SK-N-MC (cell line): ENCODE measurements at regions not wholly inside any gene's neighbourhood (a gene's known extent, or its start where the extent isn't known, plus 50 kb on each side); places are given as distances from the start of the nearest gene placed in this dataset.

Experiments
- EZH2 ChIP-seq: fragments of 200-600 bp; sonication (generic); IDR thresholded peaks from one replicate; pipeline ENCODE4 v1.6.1; 2017; ENCODE audit warnings: antibody characterized with exemption
- POLR2AphosphoS5 ChIP-seq: IDR thresholded peaks from 2 replicates; pipeline ENCODE4 v1.6.1; 2012; ENCODE audit warnings: mild to moderate bottlenecking, low read depth, low read length, borderline replicate concordance

DNA sequence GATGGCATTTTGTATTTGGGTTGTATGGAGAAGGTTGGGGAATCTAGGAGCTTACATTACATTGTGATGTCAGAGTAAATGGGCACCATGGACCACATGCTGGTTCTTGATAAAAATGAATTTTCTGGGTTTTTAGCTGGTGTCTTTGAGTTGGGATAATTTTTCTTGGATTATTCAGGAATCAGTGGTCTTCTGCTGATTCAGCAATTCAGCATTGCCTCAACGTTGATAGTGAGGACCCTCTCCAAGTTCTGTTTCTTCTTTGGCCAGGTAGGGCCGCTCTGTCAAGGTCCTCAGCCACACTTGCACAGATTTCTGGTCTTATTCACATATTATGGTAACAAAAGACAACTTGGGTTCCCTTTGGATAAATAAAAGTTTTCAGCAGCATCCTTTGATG lies 312.0 kb upstream of the TPK1 start:
- TF ChIP-seq POLR2AphosphoS5 (no peak), EZH2 (no peak)
